AG09309 (cell line): ENCODE measurements at regions not wholly inside any gene's neighbourhood (a gene's known extent, or its start where the extent isn't known, plus 50 kb on each side); places are given as distances from the start of the nearest gene placed in this dataset.

Experiments
- DNase-seq: peaks from one replicate; pipeline ENCODE4 v3.0.0-alpha.2; 2010; ENCODE audit warnings: low read depth
- H3K4me3 ChIP-seq: 2 replicates; pipeline ENCODE4 v1.5.1; 2011; ENCODE audit warnings: mild to moderate bottlenecking, low read depth, low read length, moderate library complexity; ENCODE audit not compliant: control insufficient read depth
- CTCF ChIP-seq: IDR thresholded peaks from 2 replicates; pipeline ENCODE4 v1.5.1; 2011; ENCODE audit warnings: mild to moderate bottlenecking, low read depth, low read length, inconsistent platforms; ENCODE audit not compliant: insufficient read depth, control insufficient read depth; ENCODE audit errors: missing control alignments

GRCh38 chr2:122144884-122145283 is 389.4 kb downstream of the TSN start:
- no peak for DNase-seq
- no peak for TF ChIP-seq CTCF

GRCh38 chr2:122145856-122146255 is 390.4 kb downstream of the TSN start:
- no peak for TF ChIP-seq CTCF
- no peak for DNase-seq

More at GRCh38 chr2:122144884-122145283, 389.4 kb downstream of the TSN start:
- no peak overlapping the region for H3K4me3 ChIP-seq

GRCh38 chr2:122148128-122148767 is 392.8 kb downstream of the TSN start:
- no peak for DNase-seq
- no peak for TF ChIP-seq CTCF
- no peak overlapping the region for H3K4me3 ChIP-seq

More at GRCh38 chr2:122145856-122146255, 390.4 kb downstream of the TSN start:
- no peak overlapping the region for H3K4me3 ChIP-seq

GRCh38 chr2:122150524-122151280 is 395.3 kb downstream of the TSN start:
- no peak for DNase-seq
- no peak for TF ChIP-seq CTCF

GRCh38 chr2:122152571-122152970 is 397.1 kb downstream of the TSN start:
- no peak for TF ChIP-seq CTCF
- H3K4me3 ChIP-seq, result no peak overlapping the region
- DNase-seq, result no peak

More at GRCh38 chr2:122150524-122151280, 395.3 kb downstream of the TSN start:
- H3K4me3 ChIP-seq, result no peak overlapping the region

- H3K4me3 ChIP-seq, result no peak overlapping the region
- TF ChIP-seq CTCF, result no peak
- no peak for DNase-seq
Observed at GRCh38 chr2:122156176-122156890, 400.9 kb downstream of the TSN start.
